Esophagus muscularis mucosa (tissue), 4 donors: ENCODE measurements at regions not wholly inside any gene's neighbourhood (a gene's known extent, or its start where the extent isn't known, plus 50 kb on each side); places are given as distances from the start of the nearest gene placed in this dataset.

Experiments used
- DNase-seq: peaks from one replicate; pipeline ENCODE4 v3.0.0-alpha.2; 2017; ENCODE audit errors: extremely low spot score
- H3K27ac ChIP-seq, 4 donors: fragments of 200-600 bp; sonication (generic); replicated peaks in 1 of 4; 1 replicate in 3 of 4; 2 replicates in 1 of 4; pipeline ENCODE4 v1.5.1; 2016 to 2019; ENCODE audit warnings: mild to moderate bottlenecking in 1 of 4
- H3K27me3 ChIP-seq, 4 donors: fragments of 200-600 bp; sonication (generic); one replicate each; pipeline versions ENCODE4 v1.5.1 to v1.6.0; 2016 to 2019
- H3K36me3 ChIP-seq, 4 donors: fragments of 200-600 bp; sonication (generic); one replicate each; pipeline ENCODE4 v1.5.1; 2016 to 2019
- H3K4me1 ChIP-seq, 4 donors: fragments of 200-600 bp; sonication (generic); one replicate each; pipeline ENCODE4 v1.5.1; 2016 to 2019
- H3K4me3 ChIP-seq, 4 donors: fragments of 200-600 bp; sonication (generic); 1 replicate in 2 of 4; 2 replicates in 2 of 4; pipeline ENCODE4 v1.5.1; 2016 to 2019; ENCODE audit warnings: mild to moderate bottlenecking in 4 of 4, moderate library complexity in 1 of 4
- H3K9me3 ChIP-seq, 4 donors: fragments of 200-600 bp; sonication (generic); 1 replicate in 3 of 4; 2 replicates in 1 of 4; pipeline ENCODE4 v1.5.1; 2016 to 2019
- CTCF ChIP-seq, 3 experiments: fragments of 200-600 bp in 2 of 3; fragments of 450-650 bp in 1 of 3; sonication (generic) in 2 of 3; IDR thresholded peaks; one replicate each; pipeline ENCODE4 v1.5.1; 2017 to 2019; ENCODE audit warnings: antibody characterized with exemption in 3 of 3, mild to moderate bottlenecking in 2 of 3, moderate library complexity in 1 of 3
- EP300 ChIP-seq: sonication (generic); formaldehyde crosslinking; IDR thresholded peaks from one replicate; pipeline ENCODE4 v1.6.1; 2017; ENCODE audit warnings: antibody characterized with exemption
- POLR2A ChIP-seq: fragments of 450-650 bp; IDR thresholded peaks from one replicate; pipeline ENCODE4 v1.6.1; 2017; ENCODE audit warnings: antibody characterized with exemption, moderate library complexity, mild to moderate bottlenecking, low read depth
- POLR2AphosphoS5 ChIP-seq, 2 donors: sonication (generic); formaldehyde crosslinking; IDR thresholded peaks; one replicate each; pipeline ENCODE4 v1.6.1; 2017; ENCODE audit warnings: antibody characterized with exemption in 2 of 2
- WGBS: methylation state at CpG from one replicate; pipeline ENCODE4 v1.1.5; 2018; 5-methylcytosine and 5-hydroxymethylcytosine counted together
- intact Hi-C: fragments of 100-400 bp; cut with DNase I; formaldehyde crosslinking; loops from one replicate; pipeline ENCODE4 v1.15.1; 2023

GRCh38 chr2:222358876-222359275 is 60.1 kb upstream of the PAX3 start:
- Histone ChIP-seq H3K27ac (no peak overlapping the region), H3K4me3 (no peak overlapping the region), H3K9me3 (no peaks in the 10 kb centered on the region), H3K4me1 (no peaks in the 10 kb centered on the region), H3K36me3 (no peaks in the 10 kb centered on the region), H3K27me3 (no peaks in the 10 kb centered on the region)
- WGBS, result 70% methylated on average over 1 of the region's 1 CpG
- TF ChIP-seq POLR2AphosphoS5 (IDR thresholded peaks at IDR 0.05) (peak; percentile 16 to 48), POLR2A (no peak)
- no peak for DNase-seq
- intact Hi-C loops, result no loop called here

GRCh38 chr2:222360146-222360545 is 61.3 kb upstream of the PAX3 start:
- Histone ChIP-seq H3K27me3 (no peaks in the 10 kb centered on the region), H3K27ac (no peak overlapping the region), H3K4me3 (no peak overlapping the region), H3K36me3 (no peaks in the 10 kb centered on the region), H3K4me1 (no peaks in the 10 kb centered on the region), H3K9me3 (no peaks in the 10 kb centered on the region)
- TF ChIP-seq POLR2AphosphoS5 (IDR thresholded peaks at IDR 0.05), result no peak
- no peak for TF ChIP-seq EP300
- no peak for TF ChIP-seq CTCF (IDR thresholded peaks at IDR 0.05)
- TF ChIP-seq POLR2A, result no peak
- DNase-seq, result no peak
- intact Hi-C loops, result no loop called here
- 86% methylated on average over 4 of the region's 4 CpGs for WGBS

- H3K27me3 ChIP-seq, result no peaks in the 10 kb centered on the region
- intact Hi-C loops, result no loop called here
- no peaks in the 10 kb centered on the region for H3K36me3 ChIP-seq
- 93% methylated on average over 1 of the region's 1 CpG for WGBS
- no peak overlapping the region for H3K27ac ChIP-seq
- TF ChIP-seq EP300 (no peak), POLR2AphosphoS5 (IDR thresholded peaks at IDR 0.05) (no peak), CTCF (IDR thresholded peaks at IDR 0.05) (no peak), POLR2A (no peak)
- no peaks in the 10 kb centered on the region for H3K9me3 ChIP-seq
- DNase-seq, result no peak
- H3K4me1 ChIP-seq, result no peaks in the 10 kb centered on the region
- H3K4me3 ChIP-seq, result no peak overlapping the region
Measured at GRCh38 chr2:222360997-222361396, 62.2 kb upstream of the PAX3 start.

GRCh38 chr2:222361787-222362186 is 62.6 kb upstream of the SGPP2 start:
- no peak for TF ChIP-seq POLR2AphosphoS5 (IDR thresholded peaks at IDR 0.05)
- no peak for TF ChIP-seq POLR2A
- no peak for TF ChIP-seq CTCF (IDR thresholded peaks at IDR 0.05)
- no peak for TF ChIP-seq EP300
- Histone ChIP-seq H3K4me3 (no peak overlapping the region), H3K9me3 (no peaks in the 10 kb centered on the region), H3K27ac (no peak overlapping the region), H3K27me3 (no peaks in the 10 kb centered on the region), H3K36me3 (no peaks in the 10 kb centered on the region), H3K4me1 (no peaks in the 10 kb centered on the region)
- 86% methylated on average over 3 of the region's 3 CpGs for WGBS
- intact Hi-C loops, result no loop called here
- no peak for DNase-seq

GRCh38 chr2:222362336-222362735 is 62.0 kb upstream of the SGPP2 start:
- Histone ChIP-seq H3K4me1 (no peaks in the 10 kb centered on the region), H3K9me3 (no peaks in the 10 kb centered on the region), H3K27ac (no peak overlapping the region), H3K27me3 (no peaks in the 10 kb centered on the region), H3K4me3 (no peak overlapping the region), H3K36me3 (no peaks in the 10 kb centered on the region)
- no peak for TF ChIP-seq CTCF (IDR thresholded peaks at IDR 0.05)
- TF ChIP-seq POLR2AphosphoS5 (IDR thresholded peaks at IDR 0.05), result no peak
- no peak for TF ChIP-seq POLR2A
- no peak for TF ChIP-seq EP300
- intact Hi-C loops, result no loop called here
- DNase-seq, result no peak
- WGBS, result 68% methylated on average over 2 of the region's 2 CpGs
